Endothelial cell of umbilical vein (primary cell): ENCODE measurements at regions not wholly inside any gene's neighbourhood (a gene's known extent, or its start where the extent isn't known, plus 50 kb on each side); places are given as distances from the start of the nearest gene placed in this dataset.

Source experiments
- CTCF ChIP-seq, 2 donors: IDR thresholded peaks; 1 replicate in 1 of 2; 2 replicates in 1 of 2; pipeline ENCODE4 v1.5.1; 2011; ENCODE audit warnings: low read length in 2 of 2, mild to moderate bottlenecking in 2 of 2, moderate library complexity in 2 of 2, control low read depth in 1 of 2, inconsistent platforms in 1 of 2, low read depth in 1 of 2; ENCODE audit not compliant: insufficient read depth in 1 of 2; ENCODE audit errors: extremely low read depth in 1 of 2
- EZH2 ChIP-seq: IDR thresholded peaks from 2 replicates; pipeline ENCODE4 v1.6.1; 2012; ENCODE audit warnings: borderline replicate concordance, low read depth, mild to moderate bottlenecking, moderate library complexity, low read length, inconsistent platforms; ENCODE audit not compliant: severe bottlenecking
- GATA2 ChIP-seq: IDR thresholded peaks from 2 replicates; pipeline ENCODE4 v1.7.0; 2011; ENCODE audit warnings: low read depth, mild to moderate bottlenecking, moderate library complexity, mixed read lengths, low read length; ENCODE audit not compliant: insufficient read length, insufficient read depth
- POLR2A ChIP-seq: IDR thresholded peaks from 2 replicates; pipeline ENCODE4 v1.6.1; 2012; ENCODE audit warnings: low read depth, mild to moderate bottlenecking, control low read depth, low read length
- POLR2AphosphoS5 ChIP-seq: IDR thresholded peaks from 2 replicates; pipeline ENCODE4 v1.6.1; 2012; ENCODE audit warnings: low read depth, mild to moderate bottlenecking, control low read depth, low read length, moderate library complexity; ENCODE audit not compliant: insufficient read depth

GRCh38 chr12:113712481-113712880, 240.8 kb upstream of the LHX5 start:
- TF ChIP-seq POLR2A (no peak), POLR2AphosphoS5 (no peak), CTCF (IDR thresholded peaks at IDR 0.05; ENCODE audit: extremely low read depth in 1 of 2, insufficient read depth in 1 of 2, low read depth in 1 of 2, low read length in 2 of 2) (no peak), GATA2 (no peak), EZH2 (no peak)
